NCI-H446 treated with DMSO at 0.1 percent for 48 hours (cell line): ENCODE measurements at regions not wholly inside any gene's neighbourhood (a gene's known extent, or its start where the extent isn't known, plus 50 kb on each side); places are given as distances from the start of the nearest gene placed in this dataset.

Experiments used
- DNase-seq: peaks from one replicate; lab custom pipeline; 2025; lab: John Stamatoyannopoulos, UW

- DNase-seq = no peak
Observed at GRCh38 chr7:22676385-22676784, 50.6 kb upstream of the IL6 start.

GRCh38 chr7:22675917-22676343, 51.1 kb upstream of the IL6 start:
- no peak for DNase-seq

GRCh38 chr7:22675421-22675820, 51.6 kb upstream of the IL6 start:
- DNase-seq = no peak

GRCh38 chr7:22672846-22673680, 53.9 kb upstream of the IL6 start:
- no peak for DNase-seq

GRCh38 chr7:22671177-22671879, 55.7 kb upstream of the IL6 start:
- no peak for DNase-seq

- no peak for DNase-seq
Observed at GRCh38 chr7:22670422-22670815, 56.6 kb upstream of the IL6 start.

- DNase-seq = no peak
Observed at GRCh38 chr7:22669692-22670421, 57.1 kb upstream of the IL6 start.

GRCh38 chr7:22668971-22669401, 58.0 kb upstream of the IL6 start:
- DNase-seq = no peak

GRCh38 chr7:22667562-22668239, 59.3 kb upstream of the IL6 start:
- DNase-seq = no peak

GRCh38 chr7:22667187-22667561, 59.8 kb upstream of the IL6 start:
- DNase-seq = no peak

GRCh38 chr7:22666732-22667131, 60.3 kb upstream of the IL6 start:
- DNase-seq = no peak

GRCh38 chr7:22665923-22666322, 61.1 kb upstream of the IL6 start:
- no peak for DNase-seq

GRCh38 chr7:22664988-22665798, 61.8 kb upstream of the IL6 start:
- no peak for DNase-seq

- no peak for DNase-seq
Observed at GRCh38 chr7:22663721-22664120, 63.3 kb upstream of the IL6 start.

- DNase-seq = no peak
Observed at GRCh38 chr7:22663357-22663718, 63.7 kb upstream of the IL6 start.

GRCh38 chr7:22662556-22663356, 64.2 kb upstream of the IL6 start:
- DNase-seq = no peak

GRCh38 chr7:22662036-22662435, 65.0 kb upstream of the IL6 start:
- DNase-seq = no peak

GRCh38 chr7:22660732-22661131, 66.3 kb upstream of the IL6 start:
- DNase-seq = no peak

- DNase-seq = no peak
Observed at GRCh38 chr7:22660293-22660692, 66.7 kb upstream of the IL6 start.

- DNase-seq = no peak
Observed at GRCh38 chr7:22659741-22660140, 67.3 kb upstream of the IL6 start.

GRCh38 chr7:22658031-22658430, 69.0 kb upstream of the IL6 start:
- no peak for DNase-seq
